Liver (tissue), 7 donors: ENCODE measurements at regions not wholly inside any gene's neighbourhood (a gene's known extent, or its start where the extent isn't known, plus 50 kb on each side); places are given as distances from the start of the nearest gene placed in this dataset.

Experiments
- DNase-seq: peaks from one replicate; pipeline ENCODE4 v3.0.0-alpha.2; 2017; ENCODE audit warnings: low spot score
- H3K27ac ChIP-seq, 2 donors: one replicate each; pipeline ENCODE4 v1.7.0; 2013; ENCODE audit warnings: inconsistent platforms in 2 of 2, low read length in 2 of 2, control low read depth in 1 of 2, low read depth in 1 of 2, mild to moderate bottlenecking in 1 of 2
- H3K27me3 ChIP-seq, 4 donors: one replicate each; pipeline versions ENCODE4 v1.6.1 to v1.7.0; 2013; ENCODE audit warnings: low read length in 3 of 4, inconsistent platforms in 1 of 4, mild to moderate bottlenecking in 1 of 4, moderate library complexity in 1 of 4; ENCODE audit not compliant: control insufficient read depth in 4 of 4, insufficient read depth in 4 of 4
- H3K36me3 ChIP-seq, 4 donors: one replicate each; pipeline versions ENCODE4 v1.6.1 to v1.7.0; 2013; ENCODE audit warnings: low read length in 3 of 4, mild to moderate bottlenecking in 3 of 4, low read depth in 1 of 4, moderate library complexity in 1 of 4; ENCODE audit not compliant: control insufficient read depth in 4 of 4, insufficient read depth in 3 of 4
- H3K4me1 ChIP-seq, 4 donors: one replicate each; pipeline versions ENCODE4 v1.6.1 to v1.7.0; 2013; ENCODE audit warnings: low read length in 3 of 4, mild to moderate bottlenecking in 3 of 4, moderate library complexity in 1 of 4; ENCODE audit not compliant: control insufficient read depth in 4 of 4, insufficient read depth in 4 of 4
- H3K4me3 ChIP-seq, 3 donors: one replicate each; pipeline versions ENCODE4 v1.6.1 to v1.7.0; 2013; ENCODE audit warnings: low read length in 3 of 3, control low read depth in 1 of 3, low read depth in 1 of 3, mild to moderate bottlenecking in 1 of 3
- H3K9ac ChIP-seq, 2 donors: one replicate each; pipeline ENCODE4 v1.7.0; 2013; ENCODE audit warnings: low read length in 2 of 2, mild to moderate bottlenecking in 2 of 2, moderate library complexity in 2 of 2, control low read depth in 1 of 2, low read depth in 1 of 2
- H3K9me3 ChIP-seq, 4 donors: one replicate each; pipeline versions ENCODE4 v1.6.1 to v1.7.0; 2013; ENCODE audit warnings: low read length in 3 of 4; ENCODE audit not compliant: control insufficient read depth in 4 of 4
- ATF3 ChIP-seq: IDR thresholded peaks from 2 replicates; pipeline ENCODE4 v1.6.1; 2016; ENCODE audit warnings: antibody characterized with exemption
- EGR1 ChIP-seq, 2 donors: IDR thresholded peaks; 2 replicates each; pipeline ENCODE4 v1.6.1; 2016 to 2018; ENCODE audit warnings: antibody characterized with exemption in 2 of 2, low read depth in 2 of 2
- FOXA1 ChIP-seq: IDR thresholded peaks from 2 replicates; pipeline ENCODE4 v1.6.1; 2016; ENCODE audit warnings: antibody characterized with exemption
- GABPA ChIP-seq, 2 donors: IDR thresholded peaks in 1 of 2; conservative IDR thresholded peaks in 1 of 2; 2 replicates each; pipeline ENCODE4 v1.6.1; 2016; ENCODE audit warnings: antibody characterized with exemption in 2 of 2, mild to moderate bottlenecking in 1 of 2, moderate library complexity in 1 of 2
- HNF4A ChIP-seq, 2 donors: conservative IDR thresholded peaks; 2 replicates each; pipeline ENCODE4 v1.6.1; 2016; ENCODE audit warnings: antibody characterized with exemption in 2 of 2, mild to moderate bottlenecking in 2 of 2
- HNF4G ChIP-seq: IDR thresholded peaks from 2 replicates; pipeline ENCODE4 v1.6.1; 2016; ENCODE audit warnings: antibody characterized with exemption
- JUND ChIP-seq, 2 donors: IDR thresholded peaks; 2 replicates each; pipeline ENCODE4 v1.6.1; 2016; ENCODE audit warnings: antibody characterized with exemption in 2 of 2
- MAX ChIP-seq: IDR thresholded peaks from 2 replicates; pipeline ENCODE4 v1.6.1; 2016; ENCODE audit warnings: antibody characterized with exemption
- NR2F2 ChIP-seq: IDR thresholded peaks from 2 replicates; pipeline ENCODE4 v1.6.1; 2016; ENCODE audit warnings: antibody characterized with exemption
- RAD21 ChIP-seq, 2 donors: IDR thresholded peaks; 2 replicates each; pipeline ENCODE4 v1.6.1; 2016; ENCODE audit warnings: antibody characterized with exemption in 2 of 2, mild to moderate bottlenecking in 2 of 2
- REST ChIP-seq: IDR thresholded peaks from 2 replicates; pipeline ENCODE4 v1.6.1; 2016; ENCODE audit warnings: antibody characterized with exemption, mild to moderate bottlenecking
- SP1 ChIP-seq: IDR thresholded peaks from 2 replicates; pipeline ENCODE4 v1.6.1; 2018; ENCODE audit warnings: antibody characterized with exemption, mild to moderate bottlenecking
- TAF1 ChIP-seq: conservative IDR thresholded peaks from 2 replicates; pipeline ENCODE4 v1.6.1; 2016; ENCODE audit warnings: antibody characterized with exemption, mild to moderate bottlenecking
- ZBTB33 ChIP-seq: IDR thresholded peaks from 2 replicates; pipeline ENCODE4 v1.6.1; 2016; ENCODE audit warnings: antibody characterized with exemption
- WGBS: extraction: QIAGEN DNeasy Blood & Tissue Kit; methylation state at CpG from one replicate; pipeline ENCODE4 v1.1.7; 2013; 5-methylcytosine and 5-hydroxymethylcytosine counted together
- donor health status: healthy.
- donor health status: healthy.
- donor health status: healthy.
- donor health status: healthy.

- TF ChIP-seq NR2F2: no peak
- TF ChIP-seq MAX: no peak
- TF ChIP-seq REST: no peak
- no peak for TF ChIP-seq JUND (IDR thresholded peaks at IDR 0.05)
- no peak for TF ChIP-seq ZBTB33
- TF ChIP-seq SP1: no peak
- TF ChIP-seq FOXA1: no peak
- no peak for TF ChIP-seq HNF4A (conservative IDR thresholded peaks at IDR 0.05)
- TF ChIP-seq RAD21 (IDR thresholded peaks at IDR 0.05): no peak
- no peak overlapping the region for H3K9ac ChIP-seq
- H3K9me3 ChIP-seq: peaks cover 2 to 12% (median 4%) of the 10 kb centered on the region in 4 donors
- no peaks in the 10 kb centered on the region for H3K36me3 ChIP-seq
- no peaks in the 10 kb centered on the region for H3K27me3 ChIP-seq
- WGBS: 41% methylated on average over 2 of the region's 2 CpGs
- H3K4me3 ChIP-seq: no peak overlapping the region
- H3K27ac ChIP-seq: no peak overlapping the region
- no peaks in the 10 kb centered on the region for H3K4me1 ChIP-seq
- DNase-seq: no peak
Observed at GRCh38 chr3:104819333-104819732, 547.4 kb upstream of the ALCAM start.

- no peak overlapping the region for H3K9ac ChIP-seq
- TF ChIP-seq ATF3: no peak
- no peak for TF ChIP-seq EGR1 (IDR thresholded peaks at IDR 0.05; ENCODE audit: low read depth in 2 of 2)
- no peak for TF ChIP-seq HNF4G
- no peak for TF ChIP-seq TAF1
- TF ChIP-seq SP1: no peak
- TF ChIP-seq FOXA1: no peak
- no peak for TF ChIP-seq GABPA (IDR thresholded peaks at IDR 0.05 in 1 of 2, conservative IDR thresholded peaks at IDR 0.05 in 1 of 2)
- no peak for TF ChIP-seq RAD21 (IDR thresholded peaks at IDR 0.05)
- TF ChIP-seq ZBTB33: no peak
- 42% methylated on average over 1 of the region's 1 CpG for WGBS
Observed at GRCh38 chr3:104820959-104821358, 545.8 kb upstream of the ALCAM start.

More at GRCh38 chr3:104820959-104821358, 545.8 kb upstream of the ALCAM start:
- Histone ChIP-seq H3K27ac (no peak overlapping the region), H3K36me3 (no peaks in the 10 kb centered on the region), H3K4me1 (no peaks in the 10 kb centered on the region), H3K27me3 (no peaks in the 10 kb centered on the region), H3K4me3 (no peak overlapping the region), H3K9me3 (peaks cover 2 to 12% (median 4%) of the 10 kb centered on the region in 4 donors)
- DNase-seq: no peak
